K562 (cell line): ENCODE measurements at regions not wholly inside any gene's neighbourhood (a gene's known extent, or its start where the extent isn't known, plus 50 kb on each side); places are given as distances from the start of the nearest gene placed in this dataset.

ENCODE experiments used
- BCLAF1 ChIP-seq, 2 experiments: fragments of 450-650 bp in 1 of 2; IDR thresholded peaks; 2 replicates each; pipeline ENCODE4 v1.6.1; 2011 to 2017; ENCODE audit warnings: low read depth in 2 of 2, antibody characterized with exemption in 1 of 2, borderline replicate concordance in 1 of 2, low read length in 1 of 2, mild to moderate bottlenecking in 1 of 2, mixed read lengths in 1 of 2; ENCODE audit not compliant: control insufficient read depth in 1 of 2
- CCAR2 ChIP-seq: fragments of 200-400 bp; formaldehyde crosslinking; IDR thresholded peaks from 2 replicates; pipeline ENCODE4 v1.6.1; 2017; ENCODE audit warnings: mild to moderate bottlenecking, low read depth, low read length
- CEBPG ChIP-seq, 3 experiments: fragments of 200-800 bp in 1 of 3; sonication (Bioruptor generic) in 1 of 3; sonication (generic) in 1 of 3; formaldehyde crosslinking in 1 of 3; IDR thresholded peaks in 2 of 3; conservative IDR thresholded peaks in 1 of 3; 2 replicates each; pipeline versions ENCODE4 v1.6.1 to v1.8.0; 2016 to 2022; ENCODE audit warnings: missing compliant biosample characterization in 2 of 3, missing genetic modification characterization in 2 of 3, mild to moderate bottlenecking in 1 of 3, missing genetic modification reagents in 1 of 3
- CHCHD3 ChIP-seq: fragments of 250-450 bp; sonication (Bioruptor Pico); IDR thresholded peaks from 2 replicates; pipeline ENCODE4 v2.1.2; 2022; ENCODE audit warnings: mild to moderate bottlenecking
- L3MBTL2 ChIP-seq: fragments of 450-650 bp; IDR thresholded peaks from 2 replicates; pipeline ENCODE4 v1.6.1; 2016; ENCODE audit warnings: mild to moderate bottlenecking, moderate library complexity
- PHB2 ChIP-seq: fragments of 450-650 bp; IDR thresholded peaks from 2 replicates; pipeline ENCODE4 v1.6.1; 2017; ENCODE audit warnings: low read depth
- POU5F1 ChIP-seq: fragments of 150-350 bp; IDR thresholded peaks from 2 replicates; pipeline ENCODE4 v1.6.1; 2014; ENCODE audit warnings: borderline replicate concordance, low read length, low read depth, mild to moderate bottlenecking; ENCODE audit not compliant: partially characterized antibody
- PTTG1 ChIP-seq: fragments of 450-650 bp; IDR thresholded peaks from 2 replicates; pipeline ENCODE4 v1.6.1; 2016; ENCODE audit warnings: low read depth, mild to moderate bottlenecking, missing genetic modification characterization, missing compliant biosample characterization
- RBFOX2 ChIP-seq: fragments of 200-400 bp; formaldehyde crosslinking; IDR thresholded peaks from 2 replicates; pipeline ENCODE4 v1.6.1; 2017; ENCODE audit warnings: low read depth, mild to moderate bottlenecking, low read length, moderate library complexity
- RHOXF2B ChIP-seq: fragments of 250-450 bp; sonication (Bioruptor Pico); conservative IDR thresholded peaks from 2 replicates; pipeline ENCODE4 v1.5.1; 2021
- SFPQ ChIP-seq: fragments of 200-400 bp; formaldehyde crosslinking; IDR thresholded peaks from 2 replicates; pipeline ENCODE4 v1.6.1; 2017; ENCODE audit warnings: mild to moderate bottlenecking, low read depth, low read length, moderate library complexity
- SMARCC2 ChIP-seq: fragments of 450-650 bp; IDR thresholded peaks from 2 replicates; pipeline ENCODE4 v1.6.1; 2017; ENCODE audit warnings: antibody characterized with exemption, moderate library complexity, mild to moderate bottlenecking, low read depth
- TCF3 ChIP-seq: sonication (generic); formaldehyde crosslinking; IDR thresholded peaks from 2 replicates; pipeline ENCODE4 v1.4.0; 2020; ENCODE audit warnings: mild to moderate bottlenecking, missing genetic modification reagents
- ZNF121 ChIP-seq: sonication (generic); formaldehyde crosslinking; conservative IDR thresholded peaks from 2 replicates; pipeline ENCODE4 v1.8.0; 2022; ENCODE audit warnings: missing genetic modification reagents
- ZNF431 ChIP-seq: sonication (generic); formaldehyde crosslinking; IDR thresholded peaks from 2 replicates; pipeline ENCODE4 v1.8.0; 2022; ENCODE audit warnings: mild to moderate bottlenecking, missing genetic modification reagents
- ZNF449 ChIP-seq: fragments of 250-450 bp; sonication (Bioruptor Pico); IDR thresholded peaks from 2 replicates; pipeline ENCODE4 v1.8.0; 2022; ENCODE audit warnings: moderate library complexity, mild to moderate bottlenecking, inconsistent platforms
- ZNF551 ChIP-seq: fragments of 250-450 bp; sonication (Bioruptor Pico); IDR thresholded peaks from 2 replicates; pipeline ENCODE4 v1.5.0; 2021; ENCODE audit warnings: mild to moderate bottlenecking, moderate library complexity
- ZNF57 ChIP-seq: fragments of 450-650 bp; formaldehyde crosslinking; IDR thresholded peaks from 2 replicates; pipeline ENCODE4 v1.4.0; 2020; ENCODE audit warnings: mild to moderate bottlenecking, moderate library complexity
- ZNF780A ChIP-seq: fragments of 250-450 bp; sonication (Bioruptor Pico); IDR thresholded peaks from 2 replicates; pipeline ENCODE4 v1.5.0; 2021; ENCODE audit warnings: mild to moderate bottlenecking
- TF ChIP-seq, protein P1 (sequence below): IDR thresholded peaks from 2 replicates; pipeline ENCODE4 v1.6.1; 2016; ENCODE audit warnings: missing genetic modification characterization, missing compliant biosample characterization

- TF ChIP-seq PTTG1 (tag) (no peak), SMARCC2 (no peak), L3MBTL2 (peak; percentile 82), RHOXF2B (CRISPR knock-in tag) (no peak), ZNF551 (no peak), ZNF449 (CRISPR knock-in tag) (no peak), ZNF121 (CRISPR knock-in tag) (peak; percentile 74), RBFOX2 (no peak), ZNF780A (no peak), ZNF57 (CRISPR knock-in tag) (no peak), BCLAF1 (IDR thresholded peaks at IDR 0.05; ENCODE audit: borderline replicate concordance in 1 of 2, control insufficient read depth in 1 of 2, low read depth in 2 of 2, low read length in 1 of 2) (no peak), SFPQ (no peak), PHB2 (no peak), ZNF431 (CRISPR knock-in tag) (no peak), CEBPG (CRISPR knock-in tag; IDR thresholded peaks at IDR 0.05) (no peak), CEBPG (tag; conservative IDR thresholded peaks at IDR 0.05 in 1 of 2, IDR thresholded peaks at IDR 0.05 in 1 of 2) (no peak; a peak in 1 of 4 replicates), CHCHD3 (CRISPR knock-in tag) (no peak), CCAR2 (no peak), POU5F1 (no peak), TCF3 (CRISPR knock-in tag) (no peak)
- TF ChIP-seq, protein P1, sequence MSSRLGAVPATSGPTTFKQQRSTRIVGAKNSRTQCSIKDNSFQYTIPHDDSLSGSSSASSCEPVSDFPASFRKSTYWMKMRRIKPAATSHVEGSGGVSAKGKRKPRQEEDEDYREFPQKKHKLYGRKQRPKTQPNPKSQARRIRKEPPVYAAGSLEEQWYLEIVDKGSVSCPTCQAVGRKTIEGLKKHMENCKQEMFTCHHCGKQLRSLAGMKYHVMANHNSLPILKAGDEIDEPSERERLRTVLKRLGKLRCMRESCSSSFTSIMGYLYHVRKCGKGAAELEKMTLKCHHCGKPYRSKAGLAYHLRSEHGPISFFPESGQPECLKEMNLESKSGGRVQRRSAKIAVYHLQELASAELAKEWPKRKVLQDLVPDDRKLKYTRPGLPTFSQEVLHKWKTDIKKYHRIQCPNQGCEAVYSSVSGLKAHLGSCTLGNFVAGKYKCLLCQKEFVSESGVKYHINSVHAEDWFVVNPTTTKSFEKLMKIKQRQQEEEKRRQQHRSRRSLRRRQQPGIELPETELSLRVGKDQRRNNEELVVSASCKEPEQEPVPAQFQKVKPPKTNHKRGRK (tag), result no peak
These were observed 270.5 kb upstream of the MKLN1 start (continued) for GRCh38 chr7:131057015-131057793.
